GM12878 (cell line): ENCODE measurements at regions not wholly inside any gene's neighbourhood (a gene's known extent, or its start where the extent isn't known, plus 50 kb on each side); places are given as distances from the start of the nearest gene placed in this dataset.

Experiments
- BRCA1 ChIP-seq: IDR thresholded peaks from 2 replicates; pipeline ENCODE4 v1.6.1; 2011; ENCODE audit warnings: low read depth, low read length, improper control_type of control experiment
- CBX3 ChIP-seq: fragments of 200-600 bp; sonication (generic); IDR thresholded peaks from 2 replicates; pipeline ENCODE4 v1.6.1; 2016; ENCODE audit warnings: low read depth, borderline replicate concordance
- CEBPB ChIP-seq, 2 experiments: fragments of 150-350 bp in 1 of 2; IDR thresholded peaks; 2 replicates each; pipeline ENCODE4 v1.6.1; 2012 to 2014; ENCODE audit warnings: low read depth in 2 of 2, low read length in 2 of 2, borderline replicate concordance in 1 of 2, inconsistent platforms in 1 of 2
- CTCF ChIP-seq, 3 experiments: IDR thresholded peaks in 2 of 3; conservative IDR thresholded peaks in 1 of 3; 2 replicates each; pipeline ENCODE4 v1.5.1; 2011; ENCODE audit warnings: low read depth in 3 of 3, low read length in 3 of 3, mild to moderate bottlenecking in 3 of 3, control low read depth in 2 of 3, moderate library complexity in 2 of 3, inconsistent platforms in 1 of 3, mixed read lengths in 1 of 3; ENCODE audit not compliant: control insufficient read depth in 2 of 3, insufficient read depth in 1 of 3; ENCODE audit errors: extremely low read depth in 1 of 3
- MYC ChIP-seq: IDR thresholded peaks from 2 replicates; pipeline ENCODE4 v1.6.1; 2011; ENCODE audit warnings: mild to moderate bottlenecking, low read length, moderate library complexity, inconsistent platforms; ENCODE audit not compliant: insufficient read depth, insufficient replicate concordance, insufficient read length, severe bottlenecking
- NFIC ChIP-seq: IDR thresholded peaks from 2 replicates; pipeline ENCODE4 v1.6.1; 2012; ENCODE audit warnings: low read depth, mild to moderate bottlenecking, inconsistent platforms, low read length, moderate library complexity
- NFYA ChIP-seq: IDR thresholded peaks from 2 replicates; pipeline ENCODE4 v1.6.1; 2011; ENCODE audit warnings: low read depth, mild to moderate bottlenecking, low read length, improper control_type of control experiment, borderline replicate concordance
- POLR2A ChIP-seq: IDR thresholded peaks from 2 replicates; pipeline ENCODE4 v1.6.1; 2011; ENCODE audit warnings: low read depth, mild to moderate bottlenecking, low read length
- POLR2AphosphoS5 ChIP-seq: IDR thresholded peaks from 2 replicates; pipeline ENCODE4 v1.6.1; 2011; ENCODE audit warnings: mild to moderate bottlenecking, low read length, inconsistent platforms
- RAD21 ChIP-seq: IDR thresholded peaks from 2 replicates; pipeline ENCODE4 v1.6.1; 2011; ENCODE audit warnings: mild to moderate bottlenecking, low read depth, low read length, moderate library complexity; ENCODE audit not compliant: insufficient read depth
- SREBF1 ChIP-seq: IDR thresholded peaks from 2 replicates; pipeline ENCODE4 v1.6.1; 2012; ENCODE audit warnings: mild to moderate bottlenecking, low read length
- TF ChIP-seq, protein P1 (sequence below): IDR thresholded peaks from 2 replicates; pipeline ENCODE4 v1.6.1; 2012; ENCODE audit warnings: mild to moderate bottlenecking, low read depth, low read length

- no peak for TF ChIP-seq NFYA
- no peak for TF ChIP-seq RAD21
- TF ChIP-seq NFIC, result no peak
- no peak for TF ChIP-seq POLR2AphosphoS5
- no peak for TF ChIP-seq CTCF (IDR thresholded peaks at IDR 0.05 in 2 of 3, conservative IDR thresholded peaks at IDR 0.05 in 1 of 3; ENCODE audit: control insufficient read depth in 2 of 3, extremely low read depth in 1 of 3, insufficient read depth in 1 of 3, low read depth in 3 of 3, low read length in 3 of 3)
- TF ChIP-seq MYC, result no peak
- TF ChIP-seq, protein P1, sequence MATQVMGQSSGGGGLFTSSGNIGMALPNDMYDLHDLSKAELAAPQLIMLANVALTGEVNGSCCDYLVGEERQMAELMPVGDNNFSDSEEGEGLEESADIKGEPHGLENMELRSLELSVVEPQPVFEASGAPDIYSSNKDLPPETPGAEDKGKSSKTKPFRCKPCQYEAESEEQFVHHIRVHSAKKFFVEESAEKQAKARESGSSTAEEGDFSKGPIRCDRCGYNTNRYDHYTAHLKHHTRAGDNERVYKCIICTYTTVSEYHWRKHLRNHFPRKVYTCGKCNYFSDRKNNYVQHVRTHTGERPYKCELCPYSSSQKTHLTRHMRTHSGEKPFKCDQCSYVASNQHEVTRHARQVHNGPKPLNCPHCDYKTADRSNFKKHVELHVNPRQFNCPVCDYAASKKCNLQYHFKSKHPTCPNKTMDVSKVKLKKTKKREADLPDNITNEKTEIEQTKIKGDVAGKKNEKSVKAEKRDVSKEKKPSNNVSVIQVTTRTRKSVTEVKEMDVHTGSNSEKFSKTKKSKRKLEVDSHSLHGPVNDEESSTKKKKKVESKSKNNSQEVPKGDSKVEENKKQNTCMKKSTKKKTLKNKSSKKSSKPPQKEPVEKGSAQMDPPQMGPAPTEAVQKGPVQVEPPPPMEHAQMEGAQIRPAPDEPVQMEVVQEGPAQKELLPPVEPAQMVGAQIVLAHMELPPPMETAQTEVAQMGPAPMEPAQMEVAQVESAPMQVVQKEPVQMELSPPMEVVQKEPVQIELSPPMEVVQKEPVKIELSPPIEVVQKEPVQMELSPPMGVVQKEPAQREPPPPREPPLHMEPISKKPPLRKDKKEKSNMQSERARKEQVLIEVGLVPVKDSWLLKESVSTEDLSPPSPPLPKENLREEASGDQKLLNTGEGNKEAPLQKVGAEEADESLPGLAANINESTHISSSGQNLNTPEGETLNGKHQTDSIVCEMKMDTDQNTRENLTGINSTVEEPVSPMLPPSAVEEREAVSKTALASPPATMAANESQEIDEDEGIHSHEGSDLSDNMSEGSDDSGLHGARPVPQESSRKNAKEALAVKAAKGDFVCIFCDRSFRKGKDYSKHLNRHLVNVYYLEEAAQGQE, result no peak
- no peak for TF ChIP-seq BRCA1
- TF ChIP-seq SREBF1, result no peak
- no peak for TF ChIP-seq CBX3
- TF ChIP-seq CEBPB (IDR thresholded peaks at IDR 0.05; ENCODE audit: borderline replicate concordance in 1 of 2, low read depth in 2 of 2, low read length in 2 of 2), result no peak
- no peak for TF ChIP-seq POLR2A
Observed at GRCh38 chr3:144995856-144996255, 1024.2 kb downstream of the DIPK2A start.
